Small intestine (tissue), 7 donors: ENCODE measurements at regions not wholly inside any gene's neighbourhood (a gene's known extent, or its start where the extent isn't known, plus 50 kb on each side); places are given as distances from the start of the nearest gene placed in this dataset.

Experiments
- DNase-seq, 2 donors: peaks; one replicate each; pipeline versions ENCODE4 v3.0.0 to v3.0.0-alpha.2; 2013
- FAIRE-seq: peaks from 2 replicates; lab custom pipeline; 2012; peaks lifted over from hg19 to GRCh38; lab: Jason Lieb, UNC
- H3K27ac ChIP-seq, 3 donors: one replicate each; pipeline ENCODE4 v1.5.1; 2013; ENCODE audit warnings: low read length in 2 of 3, mild to moderate bottlenecking in 2 of 3, control low read depth in 1 of 3, inconsistent platforms in 1 of 3, low read depth in 1 of 3, moderate library complexity in 1 of 3
- H3K27me3 ChIP-seq, 3 donors: one replicate each; pipeline ENCODE4 v1.6.1; 2013; ENCODE audit warnings: low read length in 3 of 3, inconsistent platforms in 1 of 3; ENCODE audit not compliant: control insufficient read depth in 3 of 3, insufficient read depth in 3 of 3
- H3K36me3 ChIP-seq, 3 donors: one replicate each; pipeline ENCODE4 v1.6.1; 2013; ENCODE audit warnings: low read length in 3 of 3, inconsistent platforms in 1 of 3, low read depth in 1 of 3, mild to moderate bottlenecking in 1 of 3, moderate library complexity in 1 of 3; ENCODE audit not compliant: control insufficient read depth in 3 of 3, insufficient read depth in 2 of 3
- H3K4me1 ChIP-seq, 3 donors: one replicate each; pipeline ENCODE4 v1.6.1; 2013; ENCODE audit warnings: low read length in 2 of 3, inconsistent platforms in 1 of 3, low read depth in 1 of 3, mild to moderate bottlenecking in 1 of 3, moderate library complexity in 1 of 3; ENCODE audit not compliant: control insufficient read depth in 3 of 3, insufficient read depth in 2 of 3
- H3K4me3 ChIP-seq, 3 donors: one replicate each; pipeline ENCODE4 v1.5.1; 2013; ENCODE audit warnings: low read length in 3 of 3, control low read depth in 1 of 3, inconsistent platforms in 1 of 3, low read depth in 1 of 3, mild to moderate bottlenecking in 1 of 3, moderate library complexity in 1 of 3
- H3K9me3 ChIP-seq, 2 donors: one replicate each; pipeline ENCODE4 v1.6.1; 2013; ENCODE audit warnings: low read depth in 1 of 2, low read length in 1 of 2; ENCODE audit not compliant: control insufficient read depth in 2 of 2, insufficient read depth in 1 of 2
- WGBS, 3 donors: extraction: QIAGEN DNeasy Blood & Tissue Kit; methylation state at CpG; one replicate each; pipeline ENCODE4 v1.1.7; 2013; 5-methylcytosine and 5-hydroxymethylcytosine counted together
- donor health status: healthy with polysubstance abuse.
- donor health status: control.
- donor health status: control.
- donor health status: Bipolar disorder and iron deficiency.
- donor health status: healthy.

DNA sequence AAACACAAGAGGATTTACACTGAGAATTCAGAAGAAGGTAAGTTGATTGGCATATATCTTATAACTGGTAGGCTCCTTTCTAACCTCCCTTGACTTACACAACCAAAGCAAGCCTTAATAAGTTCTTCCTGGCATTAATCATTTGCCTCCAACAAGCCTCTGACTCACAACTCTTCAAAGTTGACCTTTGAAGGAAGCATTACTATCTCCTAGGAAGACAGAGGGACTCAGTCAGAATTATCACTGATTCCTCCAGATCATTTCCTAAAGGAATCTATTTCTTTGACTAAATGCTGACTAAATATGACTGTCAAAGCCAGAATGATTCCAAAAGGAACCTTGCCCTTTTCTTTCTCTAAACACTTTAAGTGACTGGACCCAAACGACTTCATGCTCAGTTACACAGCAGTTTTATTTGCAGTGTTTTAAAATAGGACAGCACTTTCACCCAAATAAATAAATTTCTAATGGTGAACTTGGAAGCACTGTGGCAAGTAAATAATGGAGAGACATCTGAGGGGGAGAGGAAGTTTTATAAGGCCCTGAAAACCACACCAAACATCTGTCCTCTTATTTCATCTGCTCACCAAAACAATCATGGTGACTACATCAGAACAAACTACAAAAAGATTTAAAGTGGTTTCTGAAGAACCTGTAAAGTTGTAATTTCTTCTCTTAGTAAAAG, 128.2 kb downstream of the KLHL28 start:
- Histone ChIP-seq H3K27me3 (no peaks in the 10 kb centered on the region), H3K4me3 (no peak overlapping the region), H3K9me3 (no peaks in the 10 kb centered on the region), H3K4me1 (no peaks in the 10 kb centered on the region), H3K36me3 (no peaks in the 10 kb centered on the region), H3K27ac (no peak overlapping the region)
- WGBS, 3 donors: 3 to 16% (median 4%) methylated on average over 1 of the region's 1 CpG
- DNase-seq (no peak), FAIRE-seq (no peak)

GRCh38 chr14:44830371-44830770, 131.4 kb downstream of the KLHL28 start:
- Histone ChIP-seq H3K4me3 (no peak overlapping the region), H3K4me1 (no peaks in the 10 kb centered on the region), H3K36me3 (no peaks in the 10 kb centered on the region), H3K27me3 (no peaks in the 10 kb centered on the region), H3K27ac (no peak overlapping the region), H3K9me3 (no peaks in the 10 kb centered on the region)
- 57 to 76% (median 65%) methylated on average over 1 of the region's 1 CpG for WGBS, 3 donors
- no peak for DNase-seq
- FAIRE-seq: no peak

- no peaks in the 10 kb centered on the region for H3K4me1 ChIP-seq
- no peak for FAIRE-seq
Observed at GRCh38 chr14:44829021-44829420, 132.7 kb downstream of the KLHL28 start.

GRCh38 chr14:44828023-44828422, 133.7 kb downstream of the KLHL28 start:
- WGBS, 3 donors: 64 to 88% (median 83%) methylated on average over 1 of the region's 1 CpG
- no peak for DNase-seq
- FAIRE-seq: no peak

More at GRCh38 chr14:44829021-44829420, 132.7 kb downstream of the KLHL28 start:
- H3K36me3 ChIP-seq: no peaks in the 10 kb centered on the region
- WGBS, 3 donors: 61 to 85% (median 82%) methylated on average over 1 of the region's 1 CpG
- no peak overlapping the region for H3K4me3 ChIP-seq
- H3K27ac ChIP-seq: no peak overlapping the region
- H3K27me3 ChIP-seq: no peaks in the 10 kb centered on the region
- no peaks in the 10 kb centered on the region for H3K9me3 ChIP-seq
- no peak for DNase-seq

DNA sequence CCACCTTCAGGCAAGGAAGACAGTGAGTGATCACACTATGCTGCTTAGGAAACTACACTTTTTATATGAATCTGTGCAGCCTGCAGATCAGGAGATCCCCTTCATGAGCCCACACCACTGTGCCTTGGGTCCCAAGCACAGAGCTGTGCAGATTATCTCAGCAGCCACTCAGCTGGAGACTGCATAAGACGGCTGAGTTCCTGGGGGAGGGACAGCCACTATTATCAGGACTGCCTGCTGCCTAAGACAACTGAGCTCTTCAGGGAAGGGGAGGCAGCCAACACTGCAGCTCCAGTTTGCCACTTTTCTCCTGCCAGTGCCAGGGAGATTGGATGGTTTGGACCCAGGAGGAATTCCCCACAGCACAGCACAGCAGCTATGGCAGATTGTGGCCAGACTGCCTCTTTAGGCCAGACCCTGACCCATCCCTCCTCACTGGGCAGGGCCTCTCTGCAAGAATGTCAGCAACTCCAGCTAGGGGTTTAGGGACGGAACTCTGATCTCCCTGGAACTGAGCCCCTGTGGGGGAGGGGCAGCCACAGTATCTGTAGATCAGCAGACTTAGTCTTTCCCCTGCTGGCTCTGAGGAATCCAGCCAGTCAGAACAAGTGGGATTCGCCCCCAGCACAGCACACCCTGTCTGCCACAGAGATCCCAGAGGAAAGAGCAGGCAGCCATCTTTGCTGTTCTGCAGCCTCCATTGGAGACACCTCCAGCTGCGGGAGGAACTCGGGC, 141.3 kb downstream of the KLHL28 start:
- no peaks in the 10 kb centered on the region for H3K36me3 ChIP-seq
- no peaks in the 10 kb centered on the region for H3K4me1 ChIP-seq
- FAIRE-seq: no peak
- 61 to 72% (median 68%) methylated on average over 5 of the region's 5 CpGs for WGBS, 3 donors
- H3K27ac ChIP-seq: no peak overlapping the region
- no peaks in the 10 kb centered on the region for H3K27me3 ChIP-seq
- H3K9me3 ChIP-seq: no peaks in the 10 kb centered on the region
- DNase-seq: no peak
- H3K4me3 ChIP-seq: no peak overlapping the region

More at GRCh38 chr14:44828023-44828422, 133.7 kb downstream of the KLHL28 start:
- H3K4me3 ChIP-seq: no peak overlapping the region
- H3K4me1 ChIP-seq: no peaks in the 10 kb centered on the region
- no peak overlapping the region for H3K27ac ChIP-seq
- no peaks in the 10 kb centered on the region for H3K9me3 ChIP-seq
- H3K36me3 ChIP-seq: no peaks in the 10 kb centered on the region
- H3K27me3 ChIP-seq: no peaks in the 10 kb centered on the region

DNA sequence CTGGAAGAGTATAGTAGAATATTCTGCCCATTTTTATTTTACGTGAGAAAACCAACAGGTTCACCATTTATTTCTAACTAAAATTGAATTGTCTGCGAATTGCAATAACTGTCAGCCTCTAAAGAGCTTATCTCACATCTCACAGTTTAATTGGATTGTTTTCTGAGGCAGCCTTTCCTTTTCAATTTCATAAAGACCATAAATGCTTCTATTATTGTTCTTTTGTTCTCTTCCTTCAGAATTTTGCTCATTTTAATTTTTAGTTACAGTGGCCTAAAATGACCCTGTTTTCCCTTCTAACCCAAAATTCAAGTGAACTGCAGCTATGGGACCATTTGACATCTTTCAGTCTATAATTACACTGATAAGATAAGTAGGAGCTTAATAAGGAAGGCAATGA, 147.6 kb downstream of the KLHL28 start:
- Histone ChIP-seq H3K36me3 (no peaks in the 10 kb centered on the region), H3K27ac (no peak overlapping the region), H3K27me3 (peaks cover 0 to 1% (median 0%) of the 10 kb centered on the region in 3 donors), H3K9me3 (no peaks in the 10 kb centered on the region), H3K4me3 (no peak overlapping the region), H3K4me1 (no peaks in the 10 kb centered on the region)
- 41 to 75% (median 69%) methylated on average over 2 of the region's 2 CpGs for WGBS, 3 donors
- DNase-seq: no peak
- no peak for FAIRE-seq

GRCh38 chr14:44812672-44813071, 149.1 kb downstream of the KLHL28 start:
- no peaks in the 10 kb centered on the region for H3K9me3 ChIP-seq
- H3K27me3 ChIP-seq: peaks cover 0 to 1% (median 0%) of the 10 kb centered on the region in 3 donors
- no peak overlapping the region for H3K4me3 ChIP-seq
- FAIRE-seq: no peak
- no peaks in the 10 kb centered on the region for H3K4me1 ChIP-seq
- no peak for DNase-seq
- 87 to 90% (median 87%) methylated on average over 10 of the region's 10 CpGs for WGBS, 3 donors
- no peak overlapping the region for H3K27ac ChIP-seq
- no peaks in the 10 kb centered on the region for H3K36me3 ChIP-seq

- Histone ChIP-seq H3K9me3 (no peaks in the 10 kb centered on the region), H3K36me3 (no peaks in the 10 kb centered on the region), H3K4me1 (no peaks in the 10 kb centered on the region), H3K27ac (no peak overlapping the region), H3K27me3 (no peaks in the 10 kb centered on the region), H3K4me3 (no peak overlapping the region)
- no peak for FAIRE-seq
- DNase-seq: no peak
Observed at GRCh38 chr14:44804391-44804790, 157.4 kb downstream of the KLHL28 start.
